H1 (cell line): ENCODE measurements at regions not wholly inside any gene's neighbourhood (a gene's known extent, or its start where the extent isn't known, plus 50 kb on each side); places are given as distances from the start of the nearest gene placed in this dataset.

Experiments
- CTCF ChIA-PET: fragments of 300-600 bp; sonication (Branson Sonifier 250); formaldehyde crosslinking; loops from one replicate; lab custom pipeline; 2021; ENCODE audit not compliant: partially characterized antibody; lab: Charles Lee
- POLR2A ChIA-PET: fragments of 300-600 bp; sonication (Branson Sonifier 250); formaldehyde crosslinking; loops from one replicate; lab custom pipeline; 2021; ENCODE audit warnings: inconsistent platforms; ENCODE audit not compliant: partially characterized antibody; lab: Charles Lee
- DNase-seq, 2 experiments: peaks; one replicate each; pipeline versions ENCODE4 v3.0.0 to v3.0.0-alpha.2; 2010 to 2022; ENCODE audit warnings: low spot score in 2 of 2, low read depth in 1 of 2, mixed read lengths in 1 of 2
- FAIRE-seq: peaks from 2 replicates; lab custom pipeline; 2011; peaks lifted over from hg19 to GRCh38; lab: Jason Lieb, UNC
- H2AFZ ChIP-seq: 2 replicates; pipeline ENCODE4 v1.8.1; 2012; ENCODE audit warnings: low read length, inconsistent platforms
- H2AK5ac ChIP-seq: 2 replicates; pipeline ENCODE4 v1.6.1; 2013; ENCODE audit warnings: low read depth, low read length
- H2BK120ac ChIP-seq: replicated peaks from 2 replicates; pipeline ENCODE3; 2013; ENCODE audit warnings: low read depth, low read length, inconsistent platforms
- H2BK12ac ChIP-seq: 2 replicates; pipeline ENCODE4 v1.6.1; 2013; ENCODE audit warnings: low read depth, low read length
- H2BK15ac ChIP-seq: 2 replicates; pipeline ENCODE4 v1.6.1; 2013; ENCODE audit warnings: low read length
- H2BK20ac ChIP-seq: 2 replicates; pipeline ENCODE4 v1.6.1; 2013; ENCODE audit warnings: low read length
- H2BK5ac ChIP-seq: 2 replicates; pipeline ENCODE4 v1.6.1; 2013; ENCODE audit warnings: low read depth, low read length
- H3K14ac ChIP-seq: 2 replicates; pipeline ENCODE4 v1.6.1; 2013; ENCODE audit warnings: inconsistent platforms; ENCODE audit not compliant: insufficient read length
- H3K18ac ChIP-seq: 2 replicates; pipeline ENCODE4 v1.6.1; 2013; ENCODE audit warnings: low read length; ENCODE audit errors: extremely low read depth
- H3K23ac ChIP-seq: 2 replicates; pipeline ENCODE4 v1.6.1; 2013; ENCODE audit warnings: inconsistent platforms; ENCODE audit not compliant: insufficient read length
- H3K23me2 ChIP-seq: 2 replicates; pipeline ENCODE4 v1.6.1; 2013; ENCODE audit warnings: low read depth, low read length
- H3K27ac ChIP-seq: 2 replicates; pipeline ENCODE4 v1.6.1; 2011; ENCODE audit warnings: low read depth, low read length, inconsistent platforms
- H3K27me3 ChIP-seq, 4 experiments: replicated peaks in 1 of 4; 1 replicate in 1 of 4; 2 replicates in 3 of 4; pipeline versions ENCODE4 v1.6.1 to v1.8.1; 2011 to 2013; ENCODE audit warnings: low read length in 3 of 4, mild to moderate bottlenecking in 3 of 4, inconsistent platforms in 2 of 4, mixed read lengths in 2 of 4, moderate library complexity in 1 of 4; ENCODE audit not compliant: control insufficient read depth in 3 of 4, insufficient read depth in 3 of 4; ENCODE audit errors: extremely low read depth in 1 of 4
- H3K36me3 ChIP-seq, 4 experiments: 2 replicates each; pipeline versions ENCODE4 v1.6.1 to v1.8.1; 2011 to 2013; ENCODE audit warnings: mild to moderate bottlenecking in 4 of 4, low read length in 3 of 4, moderate library complexity in 2 of 4, control low read depth in 1 of 4, inconsistent platforms in 1 of 4; ENCODE audit not compliant: insufficient read depth in 4 of 4, control insufficient read depth in 2 of 4
- H3K4ac ChIP-seq: replicated peaks from 2 replicates; pipeline ENCODE3; 2013; ENCODE audit warnings: low read length, low read depth, mixed read lengths, inconsistent platforms; ENCODE audit not compliant: insufficient read length
- H3K4me1 ChIP-seq, 4 experiments: replicated peaks in 1 of 4; 1 replicate in 1 of 4; 2 replicates in 3 of 4; pipeline versions ENCODE4 v1.6.1 to v1.8.1; 2011 to 2013; ENCODE audit warnings: low read length in 3 of 4, inconsistent platforms in 2 of 4, mixed read lengths in 1 of 4; ENCODE audit not compliant: insufficient read depth in 4 of 4, control insufficient read depth in 3 of 4
- H3K4me2 ChIP-seq, 2 experiments: 2 replicates each; pipeline versions ENCODE4 v1.6.1 to v1.8.1; 2011 to 2013; ENCODE audit warnings: low read depth in 2 of 2, low read length in 2 of 2, control low read depth in 1 of 2, inconsistent platforms in 1 of 2, mild to moderate bottlenecking in 1 of 2; ENCODE audit not compliant: insufficient read depth in 1 of 2
- H3K4me3 ChIP-seq, 4 experiments: fragments of 200-600, 300-600 bp in 1 of 4; sonication (generic), shearing (Covaris generic), sonication (Bioruptor Twin) in 1 of 4; 2 replicates each; pipeline versions ENCODE4 v1.5.1 to v1.8.1; 2011 to 2016; ENCODE audit warnings: low read length in 4 of 4, low read depth in 3 of 4, control low read depth in 2 of 4, inconsistent platforms in 2 of 4, mild to moderate bottlenecking in 2 of 4, mixed read lengths in 1 of 4, moderate library complexity in 1 of 4; ENCODE audit not compliant: insufficient read depth in 2 of 4; ENCODE audit errors: extremely low read depth in 1 of 4
- H3K56ac ChIP-seq: replicated peaks from 2 replicates; pipeline ENCODE3; 2013; ENCODE audit warnings: low read depth, mild to moderate bottlenecking, mixed read lengths, low read length, inconsistent platforms; ENCODE audit not compliant: insufficient read length
- H3K79me1 ChIP-seq: 2 replicates; pipeline ENCODE4 v1.6.1; 2013; ENCODE audit warnings: low read depth, low read length, control low read depth
- H3K79me2 ChIP-seq, 2 experiments: 2 replicates each; pipeline versions ENCODE4 v1.6.1 to v1.8.1; 2012 to 2013; ENCODE audit warnings: low read length in 2 of 2, mild to moderate bottlenecking in 2 of 2, inconsistent platforms in 1 of 2; ENCODE audit not compliant: insufficient read depth in 2 of 2, control insufficient read depth in 1 of 2
- H3K9ac ChIP-seq, 4 experiments: replicated peaks in 1 of 4; 1 replicate in 1 of 4; 2 replicates in 3 of 4; pipeline versions ENCODE4 v1.6.1 to v1.8.1; 2011 to 2013; ENCODE audit warnings: low read depth in 3 of 4, low read length in 3 of 4, control low read depth in 2 of 4, mild to moderate bottlenecking in 2 of 4, moderate library complexity in 2 of 4, inconsistent platforms in 1 of 4; ENCODE audit errors: extremely low read depth in 1 of 4
- H3K9me3 ChIP-seq, 2 experiments: 2 replicates each; pipeline versions ENCODE4 v1.6.1 to v1.8.1; 2012 to 2013; ENCODE audit warnings: mild to moderate bottlenecking in 2 of 2, moderate library complexity in 2 of 2, control low read depth in 1 of 2, inconsistent platforms in 1 of 2, low read depth in 1 of 2, low read length in 1 of 2, mixed read lengths in 1 of 2; ENCODE audit not compliant: insufficient read depth in 2 of 2
- H4K20me1 ChIP-seq, 2 experiments: replicated peaks in 1 of 2; 2 replicates each; pipeline versions ENCODE3 to v1.8.1; 2011 to 2013; ENCODE audit warnings: inconsistent platforms in 2 of 2, low read length in 2 of 2, mild to moderate bottlenecking in 1 of 2; ENCODE audit not compliant: insufficient read depth in 2 of 2, control insufficient read depth in 1 of 2
- H4K5ac ChIP-seq: 2 replicates; pipeline ENCODE4 v1.6.1; 2013; ENCODE audit warnings: low read length, low read depth, mixed read lengths, inconsistent platforms; ENCODE audit not compliant: insufficient read length
- H4K8ac ChIP-seq: 2 replicates; pipeline ENCODE4 v1.8.0; 2013; ENCODE audit warnings: mild to moderate bottlenecking, moderate library complexity, low read length, inconsistent platforms; ENCODE audit not compliant: insufficient read depth; ENCODE audit errors: extremely low read depth
- H4K91ac ChIP-seq: replicated peaks from 2 replicates; pipeline ENCODE3; 2013; ENCODE audit warnings: low read length, mixed read lengths, inconsistent platforms; ENCODE audit not compliant: insufficient read length
- CHD2 ChIP-seq: IDR thresholded peaks from 2 replicates; pipeline ENCODE4 v1.6.1; 2012; ENCODE audit warnings: low read length, improper control_type of control experiment
- HDAC6 ChIP-seq: IDR thresholded peaks from one replicate; pipeline ENCODE4 v1.7.1; 2012; ENCODE audit warnings: low read depth, mild to moderate bottlenecking, inconsistent platforms, low read length, moderate library complexity
- JUN ChIP-seq: IDR thresholded peaks from 2 replicates; pipeline ENCODE4 v1.6.1; 2011; ENCODE audit warnings: low read depth, mild to moderate bottlenecking, improper control_type of control experiment, low read length
- KDM5A ChIP-seq: fragments of 200-600 bp; IDR thresholded peaks from 2 replicates; pipeline ENCODE4 v1.7.1; 2012; ENCODE audit warnings: mild to moderate bottlenecking, low read length, inconsistent platforms, mixed read lengths
- NANOG ChIP-seq: IDR thresholded peaks from 2 replicates; pipeline ENCODE4 v1.6.1; 2011; ENCODE audit warnings: low read length, low read depth, mild to moderate bottlenecking, inconsistent platforms; ENCODE audit not compliant: insufficient read depth, poor library complexity, severe bottlenecking
- NRF1 ChIP-seq: IDR thresholded peaks from 2 replicates; pipeline ENCODE4 v1.6.1; 2011; ENCODE audit warnings: mild to moderate bottlenecking, low read depth, low read length, improper control_type of control experiment
- POLR2A ChIP-seq, 2 experiments: IDR thresholded peaks; 1 replicate in 1 of 2; 2 replicates in 1 of 2; pipeline ENCODE4 v1.6.1; 2011; ENCODE audit warnings: low read depth in 2 of 2, low read length in 2 of 2, mild to moderate bottlenecking in 2 of 2; ENCODE audit errors: control extremely low read depth in 1 of 2
- RBBP5 ChIP-seq: IDR thresholded peaks from 2 replicates; pipeline ENCODE4 v1.7.1; 2012; ENCODE audit warnings: low read depth, mild to moderate bottlenecking, inconsistent platforms, low read length, moderate library complexity, borderline replicate concordance
- TAF1 ChIP-seq: IDR thresholded peaks from 2 replicates; pipeline ENCODE4 v1.6.1; 2011; ENCODE audit warnings: mild to moderate bottlenecking, low read depth, low read length
- TAF7 ChIP-seq: optimal IDR thresholded peaks from 2 replicates; pipeline ENCODE3; 2011; ENCODE audit warnings: low read depth, mild to moderate bottlenecking, inconsistent platforms, low read length, moderate library complexity, borderline replicate concordance
- TBP ChIP-seq: IDR thresholded peaks from 2 replicates; pipeline ENCODE4 v1.6.1; 2011; ENCODE audit warnings: low read depth, low read length, improper control_type of control experiment
- ZNF274 ChIP-seq: IDR thresholded peaks from 2 replicates; pipeline ENCODE4 v1.7.0; 2012; ENCODE audit warnings: low read length, borderline replicate concordance; ENCODE audit errors: extremely low read depth
- WGBS, 2 experiments: shearing (Covaris generic) in 1 of 2; methylation state at CpG; one replicate each; pipeline versions ENCODE4 v1.1.6 to v1.1.7; 2013 to 2015; ENCODE audit warnings: low lambda C conversion rate in 2 of 2, mixed read lengths in 2 of 2, inconsistent platforms in 1 of 2, low coverage in 1 of 2, missing lambda C conversion rate in 1 of 2; ENCODE audit not compliant: insufficient replicate concordance in 2 of 2, insufficient coverage in 1 of 2, insufficient read length in 1 of 2; ENCODE audit errors: extremely low coverage in 1 of 2, missing lambda C conversion rate in 1 of 2; 5-methylcytosine and 5-hydroxymethylcytosine counted together
- TF ChIP-seq, protein P1 (sequence below): IDR thresholded peaks from 2 replicates; pipeline ENCODE4 v1.6.1; 2012; ENCODE audit warnings: inconsistent platforms

DNA sequence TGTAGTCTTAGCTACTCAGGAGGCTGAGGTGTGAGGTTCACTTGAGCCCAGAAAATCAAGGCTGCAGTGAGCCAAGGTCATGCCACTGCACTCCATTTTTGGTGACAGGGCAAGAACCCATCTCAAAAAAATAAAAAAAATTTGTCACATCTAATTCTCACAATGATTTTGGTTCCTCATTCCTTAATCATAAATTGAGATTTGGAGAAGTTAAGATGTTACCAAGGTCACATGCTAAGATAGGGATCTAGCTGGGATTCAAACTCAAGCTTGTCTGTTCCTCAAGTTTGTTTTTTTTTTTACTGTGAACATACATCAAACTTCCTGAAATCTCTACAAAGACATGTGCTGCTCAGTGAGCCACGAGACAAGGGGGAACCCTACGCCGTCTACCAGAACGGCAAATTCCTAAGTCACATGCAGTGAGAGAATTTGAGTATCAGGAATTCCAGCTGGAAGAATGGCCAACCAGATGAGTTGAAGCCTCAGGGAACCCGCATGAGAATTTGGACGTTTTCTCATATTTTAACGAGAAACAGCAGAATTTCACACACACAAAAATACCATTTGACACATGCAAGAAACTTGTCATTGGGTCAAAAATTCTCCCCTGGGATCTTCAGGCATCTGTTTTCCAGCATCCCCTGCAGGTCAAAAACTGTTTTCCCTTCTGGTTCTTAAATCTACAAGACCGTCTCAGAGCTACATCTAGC lies 414.1 kb upstream of the GOT2 start:
- no peak overlapping the region for H2AFZ ChIP-seq
- no peak overlapping the region for H4K8ac ChIP-seq
- no peaks in the 10 kb centered on the region for H3K27me3 ChIP-seq
- no peaks in the 10 kb centered on the region for H3K23me2 ChIP-seq
- no peak overlapping the region for H3K27ac ChIP-seq
- no peak for FAIRE-seq
- H4K91ac ChIP-seq: no peak overlapping the region
- H3K79me1 ChIP-seq: no peaks in the 10 kb centered on the region
- H4K20me1 ChIP-seq: no peaks in the 10 kb centered on the region
- H3K4me2 ChIP-seq: no peak overlapping the region
- no peak overlapping the region for H2BK5ac ChIP-seq
- no peaks in the 10 kb centered on the region for H3K79me2 ChIP-seq
- no peak overlapping the region for H3K56ac ChIP-seq
- no peak for TF ChIP-seq TAF7
- no peak for TF ChIP-seq NANOG
- no peak for TF ChIP-seq HDAC6
- no peak for TF ChIP-seq JUN
- no peak for TF ChIP-seq RBBP5
- TF ChIP-seq KDM5A: no peak
- TF ChIP-seq CHD2: no peak
- TF ChIP-seq POLR2A (IDR thresholded peaks at IDR 0.05; ENCODE audit: control extremely low read depth in 1 of 2, low read depth in 2 of 2, low read length in 2 of 2): no peak
- no peak for TF ChIP-seq ZNF274
- TF ChIP-seq TBP: no peak
- no peak for TF ChIP-seq NRF1
- TF ChIP-seq, protein P1, sequence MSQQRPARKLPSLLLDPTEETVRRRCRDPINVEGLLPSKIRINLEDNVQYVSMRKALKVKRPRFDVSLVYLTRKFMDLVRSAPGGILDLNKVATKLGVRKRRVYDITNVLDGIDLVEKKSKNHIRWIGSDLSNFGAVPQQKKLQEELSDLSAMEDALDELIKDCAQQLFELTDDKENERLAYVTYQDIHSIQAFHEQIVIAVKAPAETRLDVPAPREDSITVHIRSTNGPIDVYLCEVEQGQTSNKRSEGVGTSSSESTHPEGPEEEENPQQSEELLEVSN: no peak
- TF ChIP-seq TAF1: no peak
- H2BK12ac ChIP-seq: no peak overlapping the region
- no peaks in the 10 kb centered on the region for H3K9me3 ChIP-seq
- no peak overlapping the region for H3K4ac ChIP-seq
- WGBS, 2 experiments: 96% methylated on average over 8 of the region's 8 CpGs; no CpG with 5 or more reads in 1 of the 2 experiments
- H3K4me1 ChIP-seq: no peaks in the 10 kb centered on the region
- no peak for DNase-seq
- ChIA-PET POLR2A (no interaction called here), CTCF (interaction anchor here (0.6 to 1.0 kb wide), 2 partner anchors 92 to 222 kb away, joined by 3 read pairs; no protein-coding TSS in a partner anchor)
- H2BK15ac ChIP-seq: no peak overlapping the region
- no peak overlapping the region for H3K4me3 ChIP-seq
- H3K9ac ChIP-seq: no peak overlapping the region
- H2BK120ac ChIP-seq: no peak overlapping the region
- no peak overlapping the region for H3K23ac ChIP-seq
- no peaks in the 10 kb centered on the region for H3K36me3 ChIP-seq
- H3K14ac ChIP-seq: no peak overlapping the region
- no peak overlapping the region for H4K5ac ChIP-seq
- no peak overlapping the region for H2BK20ac ChIP-seq
- no peak overlapping the region for H3K18ac ChIP-seq
- no peak overlapping the region for H2AK5ac ChIP-seq
